ENCODE measurements at regions not wholly inside any gene's neighbourhood (a gene's known extent, or its start where the extent isn't known, plus 50 kb on each side); places are given as distances from the start of the nearest gene placed in this dataset.

GRCh38 chr17:52751051-52751450, 592.5 kb upstream of the CA10 start (continued):
- TF ChIP-seq, protein P1, sequence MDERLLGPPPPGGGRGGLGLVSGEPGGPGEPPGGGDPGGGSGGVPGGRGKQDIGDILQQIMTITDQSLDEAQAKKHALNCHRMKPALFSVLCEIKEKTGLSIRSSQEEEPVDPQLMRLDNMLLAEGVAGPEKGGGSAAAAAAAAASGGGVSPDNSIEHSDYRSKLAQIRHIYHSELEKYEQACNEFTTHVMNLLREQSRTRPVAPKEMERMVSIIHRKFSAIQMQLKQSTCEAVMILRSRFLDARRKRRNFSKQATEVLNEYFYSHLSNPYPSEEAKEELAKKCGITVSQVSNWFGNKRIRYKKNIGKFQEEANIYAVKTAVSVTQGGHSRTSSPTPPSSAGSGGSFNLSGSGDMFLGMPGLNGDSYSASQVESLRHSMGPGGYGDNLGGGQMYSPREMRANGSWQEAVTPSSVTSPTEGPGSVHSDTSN (CRISPR knock-in tag; IDR thresholded peaks at IDR 0.05) = no peak
- TF ChIP-seq ERF (CRISPR knock-in tag; IDR thresholded peaks at IDR 0.05) (no peak), ZNF564 (CRISPR knock-in tag; IDR thresholded peaks at IDR 0.05) (no peak), NPAS2 (CRISPR knock-in tag; IDR thresholded peaks at IDR 0.05; ENCODE audit: borderline replicate concordance) (no peak), MATR3 (CRISPR knock-in tag; IDR thresholded peaks at IDR 0.05) (no peak), PRDM4 (CRISPR knock-in tag; IDR thresholded peaks at IDR 0.05; ENCODE audit: borderline replicate concordance) (no peak), ZBTB42 (CRISPR knock-in tag; IDR thresholded peaks at IDR 0.05) (no peak)
- TF ChIP-seq, protein P2, sequence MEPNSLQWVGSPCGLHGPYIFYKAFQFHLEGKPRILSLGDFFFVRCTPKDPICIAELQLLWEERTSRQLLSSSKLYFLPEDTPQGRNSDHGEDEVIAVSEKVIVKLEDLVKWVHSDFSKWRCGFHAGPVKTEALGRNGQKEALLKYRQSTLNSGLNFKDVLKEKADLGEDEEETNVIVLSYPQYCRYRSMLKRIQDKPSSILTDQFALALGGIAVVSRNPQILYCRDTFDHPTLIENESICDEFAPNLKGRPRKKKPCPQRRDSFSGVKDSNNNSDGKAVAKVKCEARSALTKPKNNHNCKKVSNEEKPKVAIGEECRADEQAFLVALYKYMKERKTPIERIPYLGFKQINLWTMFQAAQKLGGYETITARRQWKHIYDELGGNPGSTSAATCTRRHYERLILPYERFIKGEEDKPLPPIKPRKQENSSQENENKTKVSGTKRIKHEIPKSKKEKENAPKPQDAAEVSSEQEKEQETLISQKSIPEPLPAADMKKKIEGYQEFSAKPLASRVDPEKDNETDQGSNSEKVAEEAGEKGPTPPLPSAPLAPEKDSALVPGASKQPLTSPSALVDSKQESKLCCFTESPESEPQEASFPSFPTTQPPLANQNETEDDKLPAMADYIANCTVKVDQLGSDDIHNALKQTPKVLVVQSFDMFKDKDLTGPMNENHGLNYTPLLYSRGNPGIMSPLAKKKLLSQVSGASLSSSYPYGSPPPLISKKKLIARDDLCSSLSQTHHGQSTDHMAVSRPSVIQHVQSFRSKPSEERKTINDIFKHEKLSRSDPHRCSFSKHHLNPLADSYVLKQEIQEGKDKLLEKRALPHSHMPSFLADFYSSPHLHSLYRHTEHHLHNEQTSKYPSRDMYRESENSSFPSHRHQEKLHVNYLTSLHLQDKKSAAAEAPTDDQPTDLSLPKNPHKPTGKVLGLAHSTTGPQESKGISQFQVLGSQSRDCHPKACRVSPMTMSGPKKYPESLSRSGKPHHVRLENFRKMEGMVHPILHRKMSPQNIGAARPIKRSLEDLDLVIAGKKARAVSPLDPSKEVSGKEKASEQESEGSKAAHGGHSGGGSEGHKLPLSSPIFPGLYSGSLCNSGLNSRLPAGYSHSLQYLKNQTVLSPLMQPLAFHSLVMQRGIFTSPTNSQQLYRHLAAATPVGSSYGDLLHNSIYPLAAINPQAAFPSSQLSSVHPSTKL (CRISPR knock-in tag; IDR thresholded peaks at IDR 0.05) = no peak

Data from HepG2 (cell line).